SK-MEL-5 (cell line): ENCODE measurements at regions not wholly inside any gene's neighbourhood (a gene's known extent, or its start where the extent isn't known, plus 50 kb on each side); places are given as distances from the start of the nearest gene placed in this dataset.

Experiments used
- DNase-seq: peaks from one replicate; pipeline ENCODE4 v3.0.0-alpha.2; 2016; ENCODE audit warnings: low read depth, low spot score
- in situ Hi-C: cut with HindIII; loops from 2 replicates; pipeline ENCODE4 v1.10.0; 2016; ENCODE audit warnings: low sequenced_read_pairs, high pct_unique_total_duplicates, low pct_unique_long_range_greater_than_20kb

GRCh38 chr14:29421156-29421728, 506.4 kb downstream of the PRKD1 start:
- in situ Hi-C loops, result no loop called here
- no peak for DNase-seq

GRCh38 chr14:29425705-29426482, 501.8 kb downstream of the PRKD1 start:
- in situ Hi-C loops, result no loop called here
- DNase-seq, result no peak

GRCh38 chr14:29442696-29443095, 485.0 kb downstream of the PRKD1 start:
- in situ Hi-C loops, result no loop called here
- no peak for DNase-seq

GRCh38 chr14:29444216-29444615, 483.4 kb downstream of the PRKD1 start:
- in situ Hi-C loops, result no loop called here
- DNase-seq, result no peak

- in situ Hi-C loops, result no loop called here
- no peak for DNase-seq
These were observed 482.8 kb downstream of the PRKD1 start for GRCh38 chr14:29444805-29445204.

- in situ Hi-C loops, result no loop called here
- DNase-seq, result no peak
These were observed 480.7 kb downstream of the PRKD1 start for GRCh38 chr14:29446971-29447370.

- no peak for DNase-seq
- in situ Hi-C loops, result no loop called here
These were observed 475.7 kb downstream of the PRKD1 start for GRCh38 chr14:29451941-29452340.

GRCh38 chr14:29453045-29453444, 474.6 kb downstream of the PRKD1 start:
- in situ Hi-C loops, result no loop called here
- DNase-seq, result no peak

GRCh38 chr14:29454026-29454693, 473.5 kb downstream of the PRKD1 start:
- in situ Hi-C loops, result no loop called here

GRCh38 chr14:29458547-29458946, 469.1 kb downstream of the PRKD1 start:
- DNase-seq, result no peak
- in situ Hi-C loops, result no loop called here

More at GRCh38 chr14:29454026-29454693, 473.5 kb downstream of the PRKD1 start:
- no peak for DNase-seq

- in situ Hi-C loops, result no loop called here
- DNase-seq, result no peak
These were observed 468.1 kb downstream of the PRKD1 start for GRCh38 chr14:29459531-29459930.

GRCh38 chr14:29459969-29460560, 467.6 kb downstream of the PRKD1 start:
- in situ Hi-C loops, result no loop called here

GRCh38 chr14:29461101-29461500, 466.5 kb downstream of the PRKD1 start:
- DNase-seq, result peak; percentile 19
- in situ Hi-C loops, result no loop called here

More at GRCh38 chr14:29459969-29460560, 467.6 kb downstream of the PRKD1 start:
- DNase-seq, result peak; percentile 32

- in situ Hi-C loops, result no loop called here
These were observed 466.1 kb downstream of the PRKD1 start for GRCh38 chr14:29461506-29461905.

GRCh38 chr14:29462321-29462720, 465.3 kb downstream of the PRKD1 start:
- DNase-seq, result no peak
- in situ Hi-C loops, result no loop called here

More at GRCh38 chr14:29461506-29461905, 466.1 kb downstream of the PRKD1 start:
- DNase-seq, result no peak

- DNase-seq, result no peak
- in situ Hi-C loops, result no loop called here
These were observed 464.9 kb downstream of the PRKD1 start for GRCh38 chr14:29462772-29463171.

GRCh38 chr14:29463727-29464395, 463.8 kb downstream of the PRKD1 start:
- in situ Hi-C loops, result no loop called here
- no peak for DNase-seq

- in situ Hi-C loops, result no loop called here
- DNase-seq, result no peak
These were observed 462.6 kb downstream of the PRKD1 start for GRCh38 chr14:29465095-29465494.
